K562 (cell line): ENCODE measurements at regions not wholly inside any gene's neighbourhood (a gene's known extent, or its start where the extent isn't known, plus 50 kb on each side); places are given as distances from the start of the nearest gene placed in this dataset.

Experiments
- CBFA2T3 ChIP-seq: fragments of 450-650 bp; IDR thresholded peaks from 2 replicates; pipeline ENCODE4 v1.6.1; 2017
- CHD1 ChIP-seq: fragments of 200-600 bp; sonication (generic); IDR thresholded peaks from one replicate; pipeline ENCODE4 v1.6.1; 2012; ENCODE audit warnings: mild to moderate bottlenecking, moderate library complexity, low read length, inconsistent platforms
- ERF ChIP-seq: fragments of 450-650 bp; formaldehyde crosslinking; IDR thresholded peaks from 2 replicates; pipeline ENCODE4 v1.4.0; 2020; ENCODE audit warnings: mild to moderate bottlenecking, mixed read lengths
- FIP1L1 ChIP-seq: fragments of 200-400 bp; formaldehyde crosslinking; IDR thresholded peaks from 2 replicates; pipeline ENCODE4 v1.6.1; 2018; ENCODE audit warnings: mild to moderate bottlenecking, low read depth, low read length; ENCODE audit not compliant: poor library complexity, severe bottlenecking
- KLF1 ChIP-seq: fragments of 450-650 bp; IDR thresholded peaks from 2 replicates; pipeline ENCODE4 v1.6.1; 2016; ENCODE audit warnings: missing genetic modification characterization, missing compliant biosample characterization
- MEF2A ChIP-seq: IDR thresholded peaks from 2 replicates; pipeline ENCODE4 v1.6.1; 2011; ENCODE audit warnings: low read depth, mild to moderate bottlenecking, low read length, moderate library complexity; ENCODE audit not compliant: control insufficient read depth
- NELFE ChIP-seq: IDR thresholded peaks from 2 replicates; pipeline ENCODE4 v1.6.1; 2011; ENCODE audit warnings: mild to moderate bottlenecking; ENCODE audit not compliant: insufficient read depth, insufficient read length
- ZNF121 ChIP-seq: sonication (generic); formaldehyde crosslinking; conservative IDR thresholded peaks from 2 replicates; pipeline ENCODE4 v1.8.0; 2022; ENCODE audit warnings: missing genetic modification reagents
- ZNF23 ChIP-seq: fragments of 250-450 bp; sonication (Bioruptor Pico); IDR thresholded peaks from 2 replicates; pipeline ENCODE4 v1.4.0; 2020; ENCODE audit warnings: mild to moderate bottlenecking
- ZNF584 ChIP-seq: fragments of 200-800 bp; sonication (Bioruptor generic); IDR thresholded peaks from 2 replicates; pipeline ENCODE4 v1.6.1; 2016; ENCODE audit warnings: low read depth, mild to moderate bottlenecking, missing genetic modification characterization, missing compliant biosample characterization
- ZNF696 ChIP-seq: fragments of 250-450 bp; sonication (Bioruptor Pico); conservative IDR thresholded peaks from 2 replicates; pipeline ENCODE4 v1.4.0; 2020; ENCODE audit warnings: mild to moderate bottlenecking, moderate library complexity
- ZNF778 ChIP-seq: fragments of 450-650 bp; formaldehyde crosslinking; IDR thresholded peaks from 2 replicates; pipeline ENCODE4 v1.4.0; 2020; ENCODE audit warnings: mild to moderate bottlenecking, moderate library complexity
- TF ChIP-seq, protein P1 (sequence below), 2 experiments: fragments of 250-450 bp in 1 of 2; fragments of 450-650 bp in 1 of 2; sonication (Bioruptor Pico) in 1 of 2; IDR thresholded peaks; 2 replicates each; pipeline versions ENCODE4 v1.6.1 to v1.8.0; 2016 to 2021; ENCODE audit warnings: mild to moderate bottlenecking in 2 of 2, moderate library complexity in 2 of 2, missing compliant biosample characterization in 1 of 2, missing genetic modification characterization in 1 of 2
- TF ChIP-seq, protein P2 (sequence below): fragments of 250-450 bp; sonication (Bioruptor Pico); IDR thresholded peaks from 2 replicates; pipeline ENCODE4 v1.5.0; 2021; ENCODE audit warnings: mild to moderate bottlenecking, borderline replicate concordance
- TF ChIP-seq, protein P3 (sequence below): sonication (generic); formaldehyde crosslinking; IDR thresholded peaks from 2 replicates; pipeline ENCODE4 v1.8.1; 2023; ENCODE audit warnings: mild to moderate bottlenecking, missing genetic modification reagents
- TF ChIP-seq, protein P4 (sequence below): fragments of 200-400 bp; formaldehyde crosslinking; IDR thresholded peaks from 2 replicates; pipeline ENCODE4 v1.6.1; 2017; ENCODE audit warnings: mild to moderate bottlenecking, low read depth, low read length, moderate library complexity
- TF ChIP-seq, protein P5 (sequence below): fragments of 250-450 bp; sonication (Bioruptor Pico); IDR thresholded peaks from 2 replicates; pipeline ENCODE4 v1.5.1; 2021; ENCODE audit warnings: mild to moderate bottlenecking

DNA sequence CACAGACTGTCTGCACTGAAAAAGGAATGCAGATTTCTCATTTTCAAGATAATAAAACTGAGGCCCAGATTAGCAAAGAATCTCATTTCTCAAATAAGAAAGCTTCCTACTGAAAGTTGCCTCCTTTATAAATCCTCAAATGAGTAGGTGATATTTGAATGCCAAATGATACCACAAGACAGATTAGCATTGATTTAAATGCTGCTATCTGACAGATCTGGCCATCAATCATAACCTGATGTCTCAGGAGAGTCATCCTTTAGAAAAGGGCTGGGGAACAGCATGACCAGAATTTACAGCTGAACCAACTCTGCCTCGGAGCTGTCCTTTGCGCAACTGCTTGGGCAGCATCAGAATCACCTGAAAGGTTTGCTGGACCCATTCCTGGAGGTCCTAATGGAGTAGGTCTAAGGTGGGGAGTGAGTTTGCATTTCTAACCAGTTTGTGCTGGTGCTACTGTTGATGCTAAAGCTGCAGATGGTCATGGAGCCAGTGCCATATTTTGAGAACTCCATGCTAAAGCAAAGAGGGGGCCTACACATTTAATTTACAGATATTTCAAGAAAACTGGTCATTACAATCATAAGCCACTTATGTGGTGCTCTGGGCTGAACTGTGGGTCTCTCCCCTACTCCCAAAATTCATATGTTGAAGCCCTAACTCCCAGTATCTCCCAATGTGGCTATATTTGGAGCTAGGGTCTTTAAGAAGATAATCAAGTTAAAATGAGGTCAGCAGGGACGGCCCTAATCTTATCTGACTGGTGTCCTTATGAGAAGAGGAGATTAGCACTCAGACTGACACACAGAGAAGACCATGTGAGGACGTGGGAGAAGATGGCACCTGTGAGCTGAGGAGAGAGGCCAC, 295.5 kb upstream of the JARID2 start (continued):
- TF ChIP-seq, protein P1, sequence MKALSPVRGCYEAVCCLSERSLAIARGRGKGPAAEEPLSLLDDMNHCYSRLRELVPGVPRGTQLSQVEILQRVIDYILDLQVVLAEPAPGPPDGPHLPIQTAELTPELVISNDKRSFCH (CRISPR knock-in tag; IDR thresholded peaks at IDR 0.05): no peak
- TF ChIP-seq, protein P1 (tag; IDR thresholded peaks at IDR 0.05): no peak
- TF ChIP-seq CHD1 (no peak), MEF2A (peak; percentile 58; the same call in 1 of the 2 replicates), ZNF23 (CRISPR knock-in tag) (no peak), ZNF696 (CRISPR knock-in tag) (no peak), NELFE (no peak), FIP1L1 (no peak), KLF1 (tag) (no peak), ZNF584 (no peak), CBFA2T3 (peak; percentile 90), ZNF121 (no peak), ZNF778 (CRISPR knock-in tag) (no peak), ERF (no peak)
- TF ChIP-seq, protein P2, sequence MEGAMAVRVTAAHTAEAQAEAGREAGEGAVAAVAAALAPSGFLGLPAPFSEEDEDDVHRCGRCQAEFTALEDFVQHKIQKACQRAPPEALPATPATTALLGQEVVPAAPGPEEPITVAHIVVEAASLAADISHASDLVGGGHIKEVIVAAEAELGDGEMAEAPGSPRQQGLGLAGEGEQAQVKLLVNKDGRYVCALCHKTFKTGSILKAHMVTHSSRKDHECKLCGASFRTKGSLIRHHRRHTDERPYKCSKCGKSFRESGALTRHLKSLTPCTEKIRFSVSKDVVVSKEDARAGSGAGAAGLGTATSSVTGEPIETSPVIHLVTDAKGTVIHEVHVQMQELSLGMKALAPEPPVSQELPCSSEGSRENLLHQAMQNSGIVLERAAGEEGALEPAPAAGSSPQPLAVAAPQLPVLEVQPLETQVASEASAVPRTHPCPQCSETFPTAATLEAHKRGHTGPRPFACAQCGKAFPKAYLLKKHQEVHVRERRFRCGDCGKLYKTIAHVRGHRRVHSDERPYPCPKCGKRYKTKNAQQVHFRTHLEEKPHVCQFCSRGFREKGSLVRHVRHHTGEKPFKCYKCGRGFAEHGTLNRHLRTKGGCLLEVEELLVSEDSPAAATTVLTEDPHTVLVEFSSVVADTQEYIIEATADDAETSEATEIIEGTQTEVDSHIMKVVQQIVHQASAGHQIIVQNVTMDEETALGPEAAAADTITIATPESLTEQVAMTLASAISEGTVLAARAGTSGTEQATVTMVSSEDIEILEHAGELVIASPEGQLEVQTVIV (CRISPR knock-in tag): no peak
- TF ChIP-seq, protein P3, sequence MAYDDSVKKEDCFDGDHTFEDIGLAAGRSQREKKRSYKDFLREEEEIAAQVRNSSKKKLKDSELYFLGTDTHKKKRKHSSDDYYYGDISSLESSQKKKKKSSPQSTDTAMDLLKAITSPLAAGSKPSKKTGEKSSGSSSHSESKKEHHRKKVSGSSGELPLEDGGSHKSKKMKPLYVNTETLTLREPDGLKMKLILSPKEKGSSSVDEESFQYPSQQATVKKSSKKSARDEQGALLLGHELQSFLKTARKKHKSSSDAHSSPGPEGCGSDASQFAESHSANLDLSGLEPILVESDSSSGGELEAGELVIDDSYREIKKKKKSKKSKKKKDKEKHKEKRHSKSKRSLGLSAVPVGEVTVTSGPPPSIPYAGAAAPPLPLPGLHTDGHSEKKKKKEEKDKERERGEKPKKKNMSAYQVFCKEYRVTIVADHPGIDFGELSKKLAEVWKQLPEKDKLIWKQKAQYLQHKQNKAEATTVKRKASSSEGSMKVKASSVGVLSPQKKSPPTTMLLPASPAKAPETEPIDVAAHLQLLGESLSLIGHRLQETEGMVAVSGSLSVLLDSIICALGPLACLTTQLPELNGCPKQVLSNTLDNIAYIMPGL (CRISPR knock-in tag): no peak
- TF ChIP-seq, protein P4, sequence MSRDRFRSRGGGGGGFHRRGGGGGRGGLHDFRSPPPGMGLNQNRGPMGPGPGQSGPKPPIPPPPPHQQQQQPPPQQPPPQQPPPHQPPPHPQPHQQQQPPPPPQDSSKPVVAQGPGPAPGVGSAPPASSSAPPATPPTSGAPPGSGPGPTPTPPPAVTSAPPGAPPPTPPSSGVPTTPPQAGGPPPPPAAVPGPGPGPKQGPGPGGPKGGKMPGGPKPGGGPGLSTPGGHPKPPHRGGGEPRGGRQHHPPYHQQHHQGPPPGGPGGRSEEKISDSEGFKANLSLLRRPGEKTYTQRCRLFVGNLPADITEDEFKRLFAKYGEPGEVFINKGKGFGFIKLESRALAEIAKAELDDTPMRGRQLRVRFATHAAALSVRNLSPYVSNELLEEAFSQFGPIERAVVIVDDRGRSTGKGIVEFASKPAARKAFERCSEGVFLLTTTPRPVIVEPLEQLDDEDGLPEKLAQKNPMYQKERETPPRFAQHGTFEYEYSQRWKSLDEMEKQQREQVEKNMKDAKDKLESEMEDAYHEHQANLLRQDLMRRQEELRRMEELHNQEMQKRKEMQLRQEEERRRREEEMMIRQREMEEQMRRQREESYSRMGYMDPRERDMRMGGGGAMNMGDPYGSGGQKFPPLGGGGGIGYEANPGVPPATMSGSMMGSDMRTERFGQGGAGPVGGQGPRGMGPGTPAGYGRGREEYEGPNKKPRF: no peak
- TF ChIP-seq, protein P5, sequence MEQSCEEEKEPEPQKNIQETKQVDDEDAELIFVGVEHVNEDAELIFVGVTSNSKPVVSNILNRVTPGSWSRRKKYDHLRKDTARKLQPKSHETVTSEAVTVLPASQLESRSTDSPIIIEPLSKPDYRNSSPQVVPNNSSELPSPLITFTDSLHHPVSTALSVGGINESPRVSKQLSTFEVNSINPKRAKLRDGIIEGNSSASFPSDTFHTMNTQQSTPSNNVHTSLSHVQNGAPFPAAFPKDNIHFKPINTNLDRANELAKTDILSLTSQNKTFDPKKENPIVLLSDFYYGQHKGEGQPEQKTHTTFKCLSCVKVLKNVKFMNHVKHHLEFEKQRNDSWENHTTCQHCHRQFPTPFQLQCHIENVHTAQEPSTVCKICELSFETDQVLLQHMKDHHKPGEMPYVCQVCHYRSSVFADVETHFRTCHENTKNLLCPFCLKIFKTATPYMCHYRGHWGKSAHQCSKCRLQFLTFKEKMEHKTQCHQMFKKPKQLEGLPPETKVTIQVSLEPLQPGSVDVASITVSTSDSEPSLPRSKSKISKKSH: no peak
